Daoy (cell line): ENCODE measurements at regions not wholly inside any gene's neighbourhood (a gene's known extent, or its start where the extent isn't known, plus 50 kb on each side); places are given as distances from the start of the nearest gene placed in this dataset.

ENCODE experiments used
- DNase-seq: peaks from one replicate; pipeline ENCODE4 v3.0.0-alpha.2; 2015; ENCODE audit warnings: low read depth

DNA sequence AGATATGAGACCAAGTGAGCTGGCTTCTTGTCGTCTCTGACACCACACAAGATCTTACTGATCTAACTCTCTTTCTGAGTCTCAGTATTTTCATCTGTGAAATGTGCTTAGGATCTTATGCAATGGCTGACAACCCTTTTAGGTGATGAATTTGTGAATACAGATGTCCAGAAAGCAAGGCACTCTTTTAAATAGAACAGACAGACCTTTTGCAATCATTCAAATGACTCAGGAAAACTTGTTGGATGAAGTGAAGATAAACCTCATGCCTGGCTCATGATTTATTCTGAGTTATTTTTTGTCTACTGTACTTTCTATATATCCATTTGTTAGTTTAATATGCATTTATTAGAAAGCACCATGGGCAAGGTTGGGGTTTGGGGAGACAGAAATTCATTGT, 411.3 kb downstream of the PTPRU start:
- no peak for DNase-seq

GRCh38 chr1:29646161-29646775, 409.9 kb downstream of the PTPRU start:
- no peak for DNase-seq

DNA sequence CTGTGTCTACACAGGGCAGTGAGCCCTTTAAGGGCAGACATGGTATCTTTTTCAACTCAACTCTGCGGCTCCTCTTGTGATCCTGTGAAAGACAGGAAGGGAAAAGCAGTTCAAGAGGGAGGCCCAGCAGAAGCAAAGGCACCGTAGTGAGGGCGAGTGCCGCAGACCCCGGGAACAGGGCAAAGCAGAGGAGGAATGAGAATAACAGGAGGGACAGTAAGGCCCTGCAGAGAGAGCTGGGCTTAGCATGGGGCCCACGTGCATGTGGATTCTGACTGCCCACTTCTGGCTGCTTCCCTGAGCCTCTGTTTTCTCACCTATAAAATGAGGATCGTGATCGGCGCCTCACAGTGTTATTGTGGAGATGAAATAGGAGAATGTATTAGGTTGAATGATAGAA, 409.3 kb downstream of the PTPRU start:
- no peak for DNase-seq

DNA sequence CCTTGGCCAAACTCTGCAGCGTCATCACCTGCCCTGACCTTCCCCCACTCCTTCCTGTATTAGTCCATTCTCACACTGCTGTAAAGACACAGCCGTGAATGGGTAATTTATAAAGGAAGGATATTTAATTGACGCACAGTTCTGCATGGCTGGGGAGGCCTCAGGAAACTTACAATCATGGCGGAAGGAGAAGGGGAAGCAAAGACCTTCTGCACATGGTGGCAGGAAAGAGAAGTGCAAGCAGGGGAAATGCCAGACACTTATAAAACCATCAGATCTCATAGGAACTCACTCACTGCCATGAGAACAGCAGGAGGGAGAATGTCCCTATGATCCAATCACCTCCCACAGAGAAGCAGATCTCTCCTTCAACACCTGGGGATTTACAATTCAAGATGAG, 408.5 kb downstream of the PTPRU start:
- no peak for DNase-seq

DNA sequence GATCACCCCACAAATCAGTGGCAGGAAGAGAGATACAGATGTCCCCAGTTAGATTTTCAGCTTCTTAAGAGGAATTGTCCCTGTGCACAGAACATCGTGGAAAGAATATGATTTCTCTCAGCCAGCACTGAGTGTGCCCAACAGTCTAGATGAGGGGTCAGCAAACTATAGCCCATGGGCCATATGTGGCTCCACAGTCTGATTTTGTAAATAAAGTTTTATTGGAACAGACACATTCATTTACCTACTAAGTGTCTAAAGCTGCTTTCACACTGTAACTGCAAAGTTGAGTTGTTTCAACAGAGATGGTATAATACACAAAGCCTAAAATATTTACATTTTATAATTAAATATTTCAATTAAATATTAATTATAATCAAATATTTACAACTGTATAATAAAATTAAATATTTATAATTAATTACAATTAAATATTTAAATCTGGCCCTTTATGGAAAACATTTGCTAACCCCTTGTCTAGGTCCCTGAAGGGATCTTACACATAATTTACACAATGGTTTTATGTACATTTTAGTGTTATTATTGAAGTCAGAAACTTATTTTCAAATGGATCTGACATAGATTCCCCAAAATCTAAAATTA, 407.6 kb downstream of the PTPRU start:
- DNase-seq, result no peak

GRCh38 chr1:29643281-29643680, 407.0 kb downstream of the PTPRU start:
- DNase-seq, result no peak

- no peak for DNase-seq
Observed at GRCh38 chr1:29642519-29642918, 406.2 kb downstream of the PTPRU start.

- no peak for DNase-seq
Observed at GRCh38 chr1:29641921-29642320, 405.6 kb downstream of the PTPRU start.

GRCh38 chr1:29640428-29640785, 404.1 kb downstream of the PTPRU start:
- peak; percentile 35 for DNase-seq

GRCh38 chr1:29639741-29640427, 403.6 kb downstream of the PTPRU start:
- peak; percentile 98 for DNase-seq

DNA sequence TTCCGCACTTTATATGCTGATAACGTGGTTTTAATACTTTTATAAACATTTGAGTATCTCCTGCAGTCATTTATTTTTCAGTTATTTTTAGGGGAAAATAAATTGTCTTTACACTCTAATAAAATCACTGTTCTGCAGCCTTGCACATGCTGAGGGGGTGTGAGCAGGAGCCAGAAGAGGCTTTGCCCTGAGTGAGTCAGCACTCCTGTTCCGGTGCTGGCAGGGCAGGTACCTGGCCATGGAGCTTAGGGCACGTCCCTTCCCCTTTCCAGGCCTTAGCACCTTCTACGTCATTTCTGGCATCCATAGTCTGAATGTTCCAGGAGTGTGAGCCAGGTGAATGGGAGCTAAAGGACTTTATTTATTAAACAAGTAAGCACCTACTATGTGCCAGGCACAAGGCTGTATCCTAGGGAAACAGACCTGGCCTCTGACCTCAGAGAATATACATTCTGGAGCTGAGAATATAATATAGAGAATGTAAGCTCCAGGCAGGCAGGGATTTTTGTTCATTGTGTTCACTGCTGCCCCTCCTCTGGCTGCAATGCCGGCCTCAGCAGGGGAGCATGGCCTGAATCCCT, 402.9 kb downstream of the PTPRU start:
- DNase-seq, result peak; percentile 57

- DNase-seq, result no peak
Observed at GRCh38 chr1:29638281-29638680, 402.0 kb downstream of the PTPRU start.

- DNase-seq, result no peak
Observed at GRCh38 chr1:29636936-29637335, 400.6 kb downstream of the PTPRU start.

DNA sequence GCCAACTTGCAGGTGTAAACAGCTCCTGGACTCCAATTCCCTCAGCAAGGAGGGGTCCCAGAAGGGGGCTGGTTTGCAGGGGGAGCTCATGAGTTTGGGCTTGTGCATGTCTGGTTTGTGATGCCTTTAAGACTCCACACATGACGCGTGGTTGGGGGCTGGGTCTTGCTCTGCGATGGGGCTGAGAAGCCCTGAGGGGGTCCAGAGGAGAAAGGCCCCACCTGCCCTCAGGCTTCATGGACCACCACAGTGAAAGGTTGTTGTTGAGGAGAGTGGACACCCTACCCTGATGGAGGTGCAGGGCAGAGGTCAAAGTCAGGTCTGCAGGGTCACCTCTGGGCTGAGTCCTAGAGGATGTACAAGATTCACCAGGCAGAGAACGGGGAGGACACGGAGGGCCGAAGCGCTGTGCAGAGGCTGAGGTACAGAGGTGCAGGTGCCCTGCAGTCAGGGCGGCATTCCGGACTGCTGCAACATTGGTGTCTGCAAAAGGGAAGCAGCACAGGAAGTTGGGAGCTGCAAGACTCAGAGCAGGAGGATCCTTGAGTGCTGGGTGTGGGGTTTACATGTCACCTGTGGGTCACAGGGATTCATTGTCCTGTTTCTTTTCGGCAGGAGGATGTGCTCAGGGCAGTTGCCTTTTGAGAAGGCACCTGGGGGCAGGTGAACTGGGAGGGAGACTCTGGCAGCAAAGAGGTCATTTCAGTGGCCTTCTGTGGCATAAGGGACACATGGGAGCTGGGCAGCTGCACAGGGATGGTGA, 399.4 kb downstream of the PTPRU start:
- DNase-seq, result no peak

DNA sequence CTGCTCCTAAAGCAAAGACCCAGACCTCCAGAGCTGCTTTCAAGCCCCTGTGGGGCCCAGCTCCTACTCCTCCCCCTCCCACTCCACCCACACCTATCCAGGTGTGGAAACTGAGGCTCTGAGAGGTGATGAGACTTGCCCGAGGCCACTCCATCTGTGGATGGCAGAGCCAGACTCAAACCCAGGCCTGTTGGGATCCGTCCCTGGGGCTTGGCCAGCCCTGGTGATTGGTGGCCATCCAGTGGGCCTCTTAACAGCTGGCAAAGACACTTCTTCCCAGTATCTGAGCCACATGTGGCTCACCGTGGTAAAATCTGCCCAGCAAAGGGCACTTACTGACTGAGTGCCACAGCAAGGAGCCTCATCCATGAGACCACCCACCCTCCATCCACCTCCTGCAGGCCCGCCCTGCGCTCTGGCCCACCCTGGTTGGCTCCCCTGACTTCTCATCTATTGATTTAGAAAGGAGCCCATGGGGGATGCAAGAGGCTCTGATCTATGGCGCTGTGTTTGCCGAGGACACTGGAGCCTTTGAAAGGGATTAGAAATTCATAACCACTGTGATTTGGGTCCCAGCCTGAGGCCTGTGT, 398.5 kb downstream of the PTPRU start:
- no peak for DNase-seq

DNA sequence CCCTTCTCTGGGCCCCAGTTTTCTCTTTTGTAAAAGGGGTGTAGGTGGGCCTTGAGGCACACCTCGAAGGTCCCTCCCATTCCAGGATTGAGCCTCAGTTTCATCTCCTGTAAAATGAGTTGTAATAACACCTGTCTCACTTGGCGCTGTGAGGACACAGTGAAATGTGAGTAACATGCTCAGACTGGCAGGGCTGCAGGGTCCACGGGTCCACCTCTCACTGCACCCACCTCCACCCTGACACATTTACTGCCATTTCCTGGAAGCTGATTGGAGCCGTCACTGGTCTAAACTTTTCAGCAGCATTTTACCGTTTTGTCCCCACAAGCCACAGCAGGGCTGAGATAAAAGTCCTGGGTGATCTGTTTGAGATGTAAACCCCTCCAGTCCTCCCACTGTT, 398.0 kb downstream of the PTPRU start:
- DNase-seq, result no peak

GRCh38 chr1:29633771-29634170, 397.4 kb downstream of the PTPRU start:
- no peak for DNase-seq

- DNase-seq, result no peak
Observed at GRCh38 chr1:29632806-29633615, 396.7 kb downstream of the PTPRU start.

DNA sequence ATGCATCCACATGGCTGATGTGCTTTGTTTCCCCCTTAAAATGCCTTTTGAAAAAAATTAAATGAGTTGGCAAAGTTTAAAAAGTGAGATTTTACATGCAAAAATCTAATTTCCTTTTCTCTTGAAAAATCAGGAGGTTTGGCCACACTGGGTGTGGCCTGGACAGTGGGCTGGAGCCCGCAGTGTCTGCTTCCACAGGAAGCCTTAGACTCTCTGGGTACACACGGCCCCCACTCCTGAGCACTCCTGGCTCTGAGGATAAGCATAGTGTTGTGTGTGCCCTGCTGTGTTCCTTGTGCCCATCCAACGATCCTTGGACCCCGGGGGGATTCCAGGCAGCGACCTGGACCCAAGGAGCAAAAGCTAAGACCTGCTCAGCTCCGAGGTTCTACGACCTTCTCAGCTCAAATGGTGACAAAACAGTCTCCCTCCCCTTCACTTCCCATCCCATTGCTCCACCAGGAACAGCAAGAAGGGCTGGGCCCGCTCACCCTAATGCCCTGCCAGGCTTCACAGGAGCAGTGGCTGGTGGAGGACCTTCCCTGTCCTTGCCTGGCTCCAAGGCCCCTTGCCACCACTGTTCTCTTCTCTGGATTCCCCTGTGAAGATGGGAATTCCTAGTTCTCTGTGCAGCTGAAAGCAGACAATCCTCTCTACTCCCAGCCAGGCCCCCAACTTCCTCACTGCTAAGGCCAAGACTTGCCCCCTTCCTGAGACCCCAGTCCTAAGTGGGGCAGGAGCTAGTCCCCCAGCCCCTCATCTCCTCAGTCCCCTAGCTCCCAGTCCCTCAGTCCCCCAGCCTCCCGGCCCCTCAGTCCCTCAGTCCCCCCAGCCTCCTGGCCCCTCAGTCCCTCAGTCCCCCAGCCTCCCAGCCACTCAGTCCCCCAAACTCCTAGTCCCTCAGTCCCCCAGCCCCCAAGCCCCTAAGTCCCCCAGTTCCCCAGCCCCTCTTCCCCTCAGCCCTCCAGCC, 395.8 kb downstream of the PTPRU start:
- DNase-seq, result no peak

DNA sequence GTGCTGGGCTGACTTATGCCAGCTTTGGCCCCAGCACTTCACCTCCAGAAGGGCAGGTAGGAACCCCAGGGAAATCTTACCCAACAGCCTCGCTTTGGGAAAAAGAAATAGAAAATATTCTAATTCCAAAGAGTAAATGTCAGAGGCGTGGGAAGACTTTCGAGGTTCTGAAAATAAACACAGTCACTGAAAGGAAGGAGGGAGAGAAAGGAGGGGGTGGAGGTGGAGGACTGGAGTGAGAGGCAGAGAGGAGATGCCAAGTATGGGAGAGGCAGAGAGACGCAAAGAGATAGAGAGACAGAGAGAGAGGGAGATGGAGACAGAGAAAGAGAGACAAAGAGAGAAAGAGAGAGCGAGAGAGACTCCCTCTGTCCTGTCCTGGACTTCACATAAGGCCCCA, 395.0 kb downstream of the PTPRU start:
- no peak for DNase-seq
